HCT116 (cell line): ENCODE measurements at regions not wholly inside any gene's neighbourhood (a gene's known extent, or its start where the extent isn't known, plus 50 kb on each side); places are given as distances from the start of the nearest gene placed in this dataset.

ENCODE experiments used
- CTCF ChIP-seq, 3 experiments: fragments of 200-600 bp in 1 of 3; sonication (generic) in 1 of 3; IDR thresholded peaks in 2 of 3; conservative IDR thresholded peaks in 1 of 3; 2 replicates each; pipeline ENCODE4 v1.5.1; 2012 to 2017; ENCODE audit warnings: low read depth in 2 of 3, low read length in 2 of 3, antibody characterized with exemption in 1 of 3, borderline replicate concordance in 1 of 3, control low read depth in 1 of 3, mild to moderate bottlenecking in 1 of 3, mixed read lengths in 1 of 3, mixed run types in 1 of 3, moderate library complexity in 1 of 3; ENCODE audit not compliant: insufficient read depth in 1 of 3
- EZH2 ChIP-seq: fragments of 200-600 bp; sonication (generic); IDR thresholded peaks from 2 replicates; pipeline ENCODE4 v1.6.1; 2017; ENCODE audit warnings: antibody characterized with exemption, mixed run types
- MAX ChIP-seq: IDR thresholded peaks from 2 replicates; pipeline ENCODE4 v1.6.1; 2012
- POLR2AphosphoS5 ChIP-seq: IDR thresholded peaks from 2 replicates; pipeline ENCODE4 v1.6.1; 2011; ENCODE audit warnings: mild to moderate bottlenecking, low read depth, low read length, moderate library complexity

GRCh38 chr5:18805376-18805775 lies 1171.1 kb downstream of the TAF11L14 start:
- no peak for TF ChIP-seq CTCF (IDR thresholded peaks at IDR 0.05 in 2 of 3, conservative IDR thresholded peaks at IDR 0.05 in 1 of 3; ENCODE audit: borderline replicate concordance in 1 of 3, insufficient read depth in 1 of 3, low read depth in 2 of 3, low read length in 2 of 3)
- TF ChIP-seq POLR2AphosphoS5 = no peak
- TF ChIP-seq EZH2 = no peak
- TF ChIP-seq MAX = no peak
